ENCODE measurements at regions not wholly inside any gene's neighbourhood (a gene's known extent, or its start where the extent isn't known, plus 50 kb on each side); places are given as distances from the start of the nearest gene placed in this dataset.

- no peak for TF ChIP-seq CTCF (IDR thresholded peaks at IDR 0.05; ENCODE audit: poor library complexity, severe bottlenecking)
- no peaks in the 10 kb centered on the region for H3K27me3 ChIP-seq (ENCODE audit: insufficient read depth, poor library complexity, severe bottlenecking)
- ATAC-seq (ENCODE audit: low read depth), result no peak
Observed at GRCh38 chr18:61034580-61034979, 298.6 kb upstream of the CDH20 start.

GRCh38 chr18:61039251-61039650 is 294.0 kb upstream of the CDH20 start:
- TF ChIP-seq CTCF (IDR thresholded peaks at IDR 0.05; ENCODE audit: poor library complexity, severe bottlenecking), result no peak
- ATAC-seq (ENCODE audit: low read depth), result no peak
- no peaks in the 10 kb centered on the region for H3K9me3 ChIP-seq (ENCODE audit: severe bottlenecking)
- no peaks in the 10 kb centered on the region for H3K27me3 ChIP-seq (ENCODE audit: insufficient read depth, poor library complexity, severe bottlenecking)
- no peaks in the 10 kb centered on the region for H3K4me1 ChIP-seq (ENCODE audit: insufficient read depth, poor library complexity, severe bottlenecking)
- no peak overlapping the region for H3K27ac ChIP-seq (ENCODE audit: poor library complexity, severe bottlenecking)
- H3K36me3 ChIP-seq (ENCODE audit: low read depth), result no peaks in the 10 kb centered on the region
- H3K4me3 ChIP-seq (ENCODE audit: severe bottlenecking), result no peak overlapping the region
- no peak for DNase-seq (ENCODE audit: low spot score)

More at GRCh38 chr18:61034580-61034979, 298.6 kb upstream of the CDH20 start:
- no peaks in the 10 kb centered on the region for H3K4me1 ChIP-seq (ENCODE audit: insufficient read depth, poor library complexity, severe bottlenecking)
- no peaks in the 10 kb centered on the region for H3K9me3 ChIP-seq (ENCODE audit: severe bottlenecking)
- H3K4me3 ChIP-seq (ENCODE audit: severe bottlenecking), result no peak overlapping the region
- DNase-seq (ENCODE audit: low spot score), result no peak
- no peaks in the 10 kb centered on the region for H3K36me3 ChIP-seq (ENCODE audit: low read depth)
- no peak overlapping the region for H3K27ac ChIP-seq (ENCODE audit: poor library complexity, severe bottlenecking)

- no peak for ATAC-seq (ENCODE audit: low read depth)
- no peak for TF ChIP-seq CTCF (IDR thresholded peaks at IDR 0.05; ENCODE audit: poor library complexity, severe bottlenecking)
- Histone ChIP-seq H3K27ac (ENCODE audit: poor library complexity, severe bottlenecking) (no peak overlapping the region), H3K27me3 (ENCODE audit: insufficient read depth, poor library complexity, severe bottlenecking) (no peaks in the 10 kb centered on the region), H3K4me1 (ENCODE audit: insufficient read depth, poor library complexity, severe bottlenecking) (no peaks in the 10 kb centered on the region), H3K4me3 (ENCODE audit: severe bottlenecking) (no peak overlapping the region), H3K9me3 (ENCODE audit: severe bottlenecking) (no peaks in the 10 kb centered on the region), H3K36me3 (ENCODE audit: low read depth) (no peaks in the 10 kb centered on the region)
- no peak for DNase-seq (ENCODE audit: low spot score)
Observed at GRCh38 chr18:61047794-61048193, 285.4 kb upstream of the CDH20 start.

GRCh38 chr18:61057443-61057842 is 275.8 kb upstream of the CDH20 start:
- H3K9me3 ChIP-seq (ENCODE audit: severe bottlenecking), result no peaks in the 10 kb centered on the region
- no peak overlapping the region for H3K27ac ChIP-seq (ENCODE audit: poor library complexity, severe bottlenecking)
- no peak for TF ChIP-seq CTCF (IDR thresholded peaks at IDR 0.05; ENCODE audit: poor library complexity, severe bottlenecking)
- no peaks in the 10 kb centered on the region for H3K36me3 ChIP-seq (ENCODE audit: low read depth)
- H3K4me3 ChIP-seq (ENCODE audit: severe bottlenecking), result no peak overlapping the region
- ATAC-seq (ENCODE audit: low read depth), result no peak
- H3K27me3 ChIP-seq (ENCODE audit: insufficient read depth, poor library complexity, severe bottlenecking), result no peaks in the 10 kb centered on the region
- H3K4me1 ChIP-seq (ENCODE audit: insufficient read depth, poor library complexity, severe bottlenecking), result no peaks in the 10 kb centered on the region
- no peak for DNase-seq (ENCODE audit: low spot score)

- H3K4me3 ChIP-seq (ENCODE audit: severe bottlenecking), result no peak overlapping the region
- no peaks in the 10 kb centered on the region for H3K36me3 ChIP-seq (ENCODE audit: low read depth)
- H3K4me1 ChIP-seq (ENCODE audit: insufficient read depth, poor library complexity, severe bottlenecking), result no peaks in the 10 kb centered on the region
- TF ChIP-seq CTCF (IDR thresholded peaks at IDR 0.05; ENCODE audit: poor library complexity, severe bottlenecking), result no peak
- no peak for DNase-seq (ENCODE audit: low spot score)
- H3K9me3 ChIP-seq (ENCODE audit: severe bottlenecking), result no peaks in the 10 kb centered on the region
- no peak overlapping the region for H3K27ac ChIP-seq (ENCODE audit: poor library complexity, severe bottlenecking)
- no peak for ATAC-seq (ENCODE audit: low read depth)
- H3K27me3 ChIP-seq (ENCODE audit: insufficient read depth, poor library complexity, severe bottlenecking), result no peaks in the 10 kb centered on the region
Observed at GRCh38 chr18:61062258-61062657, 271.0 kb upstream of the CDH20 start.
